ENCODE measurements at regions not wholly inside any gene's neighbourhood (a gene's known extent, or its start where the extent isn't known, plus 50 kb on each side); places are given as distances from the start of the nearest gene placed in this dataset.

GRCh38 chr6:126660376-126660775, 320.5 kb downstream of the CENPW start:
- Mint-ChIP-seq H3K27ac (no peak overlapping the region), H3K9me3 (peaks cover 8% of the 10 kb centered on the region), H3K27me3 (ENCODE audit: insufficient read depth, low read depth, poor library complexity) (no peaks in the 10 kb centered on the region), H3K4me1 (no peaks in the 10 kb centered on the region), H3K36me3 (ENCODE audit: low read depth) (peaks cover 6% of the 10 kb centered on the region; the same call in 1 of the 3 replicates), H3K4me3 (no peak overlapping the region)
- no peak overlapping the region for H3K4me3 ChIP-seq
- DNase-seq (ENCODE audit: low spot score) (no peak), ATAC-seq (no peak)
- no peak overlapping the region for H3K27ac ChIP-seq (ENCODE audit: low read depth)
- H4K20me1 ChIP-seq (replicated peaks; ENCODE audit: insufficient read depth) = no peaks in the 10 kb centered on the region
- H3F3A ChIP-seq (replicated peaks; ENCODE audit: low read depth) = no peaks in the 10 kb centered on the region
- H3K4me2 ChIP-seq = no peak overlapping the region
- H3K4me1 ChIP-seq (ENCODE audit: insufficient read depth) = no peaks in the 10 kb centered on the region
- no peaks in the 10 kb centered on the region for H3K27me3 ChIP-seq (ENCODE audit: insufficient read depth)
- H3K36me3 ChIP-seq (ENCODE audit: insufficient read depth) = no peaks in the 10 kb centered on the region
- H3K9me2 ChIP-seq (ENCODE audit: insufficient read depth) = no peaks in the 10 kb centered on the region
- no peak overlapping the region for H2AFZ ChIP-seq
- H3K79me2 ChIP-seq (replicated peaks; ENCODE audit: insufficient read depth) = no peaks in the 10 kb centered on the region
- TF ChIP-seq CREB1 (CRISPR knock-in tag; IDR thresholded peaks at IDR 0.05; ENCODE audit: low read depth) = no peak
- no peak for TF ChIP-seq CTCF (conservative IDR thresholded peaks at IDR 0.05; ENCODE audit: low read depth in 2 of 2)
- no peak for TF ChIP-seq EZH2 (IDR thresholded peaks at IDR 0.05; ENCODE audit: low read depth, unreplicated experiment)
- TF ChIP-seq POLR2AphosphoS5 (IDR thresholded peaks at IDR 0.05; ENCODE audit: low read depth) = no peak
- no peak for TF ChIP-seq REST (IDR thresholded peaks at IDR 0.05; ENCODE audit: unreplicated experiment)
- no peak for TF ChIP-seq NANOG (IDR thresholded peaks at IDR 0.05; ENCODE audit: borderline replicate concordance)
- TF ChIP-seq JUNB (IDR thresholded peaks at IDR 0.05; ENCODE audit: unreplicated experiment) = no peak
- no peak for TF ChIP-seq ETS1 (IDR thresholded peaks at IDR 0.05)
- no peak for TF ChIP-seq ZNF462 (CRISPR knock-in tag; IDR thresholded peaks at IDR 0.05)
- no peak for TF ChIP-seq ZNF331 (CRISPR knock-in tag; IDR thresholded peaks at IDR 0.05; ENCODE audit: low read depth)
- no peak for TF ChIP-seq EZH2phosphoT487 (IDR thresholded peaks at IDR 0.05; ENCODE audit: unreplicated experiment)
- TF ChIP-seq STAT1 (IDR thresholded peaks at IDR 0.05; ENCODE audit: unreplicated experiment) = no peak
- no peak for TF ChIP-seq ZNF114 (CRISPR knock-in tag; IDR thresholded peaks at IDR 0.05)
